Brain microvascular endothelial cell (primary cell): ENCODE measurements at regions not wholly inside any gene's neighbourhood (a gene's known extent, or its start where the extent isn't known, plus 50 kb on each side); places are given as distances from the start of the nearest gene placed in this dataset.

ENCODE experiments used
- DNase-seq: peaks from one replicate; pipeline ENCODE4 v3.0.0-alpha.2; 2020
- H3K27ac ChIP-seq: fragments of 250-450 bp; sonication (Bioruptor Pico); 2 replicates; pipeline ENCODE4 v1.5.1; 2020; ENCODE audit warnings: mild to moderate bottlenecking, moderate library complexity
- H3K27me3 ChIP-seq: fragments of 250-450 bp; sonication (Bioruptor Pico); replicated peaks from 2 replicates; pipeline ENCODE4 v1.5.1; 2020; ENCODE audit warnings: mild to moderate bottlenecking
- H3K36me3 ChIP-seq: fragments of 250-450 bp; sonication (Bioruptor Pico); replicated peaks from 2 replicates; pipeline ENCODE4 v1.5.1; 2020; ENCODE audit warnings: mild to moderate bottlenecking
- H3K4me3 ChIP-seq: 2 replicates; pipeline ENCODE4 v1.5.1; 2011; ENCODE audit warnings: low read depth, mild to moderate bottlenecking, control low read depth, low read length, moderate library complexity
- CTCF ChIP-seq: IDR thresholded peaks from 2 replicates; pipeline ENCODE4 v1.5.1; 2011; ENCODE audit warnings: low read depth, mild to moderate bottlenecking, moderate library complexity, low read length, control low read depth, inconsistent platforms; ENCODE audit errors: missing control alignments
- in situ Hi-C: cut with HindIII; loops from 2 replicates; pipeline ENCODE4 v1.10.0; 2017; ENCODE audit warnings: low sequenced_read_pairs, low pct_ligation_motif_present

- in situ Hi-C loops = no loop called here
- no peak for DNase-seq
- TF ChIP-seq CTCF = no peak
- no peaks in the 10 kb centered on the region for H3K27me3 ChIP-seq
- H3K36me3 ChIP-seq = no peaks in the 10 kb centered on the region
- no peak overlapping the region for H3K4me3 ChIP-seq
- H3K27ac ChIP-seq = no peak overlapping the region
Measured at GRCh38 chr21:43323244-43324005, 103.5 kb downstream of the SIK1 start.

- Histone ChIP-seq H3K27me3 (no peaks in the 10 kb centered on the region), H3K36me3 (no peaks in the 10 kb centered on the region), H3K4me3 (no peak overlapping the region), H3K27ac (no peak overlapping the region)
- in situ Hi-C loops = no loop called here
- no peak for TF ChIP-seq CTCF
- no peak for DNase-seq
Measured at GRCh38 chr21:43322805-43323204, 104.1 kb downstream of the SIK1 start.

GRCh38 chr21:43322311-43322710, 104.6 kb downstream of the SIK1 start:
- TF ChIP-seq CTCF = no peak
- no peak for DNase-seq
- no peak overlapping the region for H3K27ac ChIP-seq
- H3K27me3 ChIP-seq = no peaks in the 10 kb centered on the region
- no peak overlapping the region for H3K4me3 ChIP-seq
- no peaks in the 10 kb centered on the region for H3K36me3 ChIP-seq
- in situ Hi-C loops = no loop called here

GRCh38 chr21:43321611-43322010, 105.3 kb downstream of the SIK1 start:
- no peak for TF ChIP-seq CTCF
- H3K4me3 ChIP-seq = no peak overlapping the region
- H3K27ac ChIP-seq = no peak overlapping the region
- no peak for DNase-seq
- in situ Hi-C loops = no loop called here
- H3K36me3 ChIP-seq = no peaks in the 10 kb centered on the region
- H3K27me3 ChIP-seq = no peaks in the 10 kb centered on the region

- no peak for TF ChIP-seq CTCF
- H3K36me3 ChIP-seq = no peaks in the 10 kb centered on the region
- no peak overlapping the region for H3K4me3 ChIP-seq
- no peaks in the 10 kb centered on the region for H3K27me3 ChIP-seq
- no peak overlapping the region for H3K27ac ChIP-seq
- DNase-seq = no peak
- in situ Hi-C loops = no loop called here
Measured at GRCh38 chr21:43321111-43321510, 105.8 kb downstream of the SIK1 start.

GRCh38 chr21:43320526-43320925, 106.4 kb downstream of the SIK1 start:
- Histone ChIP-seq H3K27me3 (no peaks in the 10 kb centered on the region), H3K27ac (no peak overlapping the region), H3K4me3 (no peak overlapping the region), H3K36me3 (no peaks in the 10 kb centered on the region)
- DNase-seq = no peak
- in situ Hi-C loops = no loop called here
- TF ChIP-seq CTCF = no peak
